ENCODE measurements at regions not wholly inside any gene's neighbourhood (a gene's known extent, or its start where the extent isn't known, plus 50 kb on each side); places are given as distances from the start of the nearest gene placed in this dataset.

DNA sequence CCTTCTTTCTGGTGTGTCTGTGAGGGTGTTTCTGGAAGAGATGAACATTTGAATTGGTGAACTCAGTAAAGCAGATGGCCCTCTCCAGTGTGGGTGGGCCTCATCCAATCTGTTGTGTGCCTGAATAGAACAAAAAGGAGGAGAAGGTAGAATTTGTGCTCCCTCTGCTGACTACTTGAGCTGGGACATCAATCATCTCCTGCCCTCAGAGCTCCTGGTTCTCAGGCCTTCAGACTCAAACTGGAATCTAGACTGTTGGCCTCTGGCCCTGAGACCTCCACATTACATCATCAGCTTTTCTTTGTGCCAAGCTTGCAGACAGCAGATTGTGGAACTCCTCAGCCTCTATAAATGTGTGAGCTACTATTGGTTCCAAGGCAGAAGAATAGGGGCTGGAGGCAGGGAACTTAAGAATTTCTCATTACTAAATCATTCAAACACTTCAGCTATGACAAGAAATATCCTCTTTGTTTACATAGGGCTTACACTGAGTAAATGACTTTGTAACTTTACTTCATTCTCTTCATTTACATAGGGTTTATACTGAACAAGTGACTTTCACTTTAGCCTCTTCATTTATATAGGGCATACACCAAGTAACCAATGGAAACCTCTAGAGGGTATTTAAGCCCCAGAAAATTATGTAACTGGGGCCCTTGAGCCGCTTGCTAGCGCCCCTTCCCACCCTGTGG, 86.9 kb upstream of the NWD2 start:
- no peak overlapping the region for H3K27ac ChIP-seq
- TF ChIP-seq ZFX (IDR thresholded peaks at IDR 0.05; ENCODE audit: borderline replicate concordance) = no peak
- TF ChIP-seq, protein P1, sequence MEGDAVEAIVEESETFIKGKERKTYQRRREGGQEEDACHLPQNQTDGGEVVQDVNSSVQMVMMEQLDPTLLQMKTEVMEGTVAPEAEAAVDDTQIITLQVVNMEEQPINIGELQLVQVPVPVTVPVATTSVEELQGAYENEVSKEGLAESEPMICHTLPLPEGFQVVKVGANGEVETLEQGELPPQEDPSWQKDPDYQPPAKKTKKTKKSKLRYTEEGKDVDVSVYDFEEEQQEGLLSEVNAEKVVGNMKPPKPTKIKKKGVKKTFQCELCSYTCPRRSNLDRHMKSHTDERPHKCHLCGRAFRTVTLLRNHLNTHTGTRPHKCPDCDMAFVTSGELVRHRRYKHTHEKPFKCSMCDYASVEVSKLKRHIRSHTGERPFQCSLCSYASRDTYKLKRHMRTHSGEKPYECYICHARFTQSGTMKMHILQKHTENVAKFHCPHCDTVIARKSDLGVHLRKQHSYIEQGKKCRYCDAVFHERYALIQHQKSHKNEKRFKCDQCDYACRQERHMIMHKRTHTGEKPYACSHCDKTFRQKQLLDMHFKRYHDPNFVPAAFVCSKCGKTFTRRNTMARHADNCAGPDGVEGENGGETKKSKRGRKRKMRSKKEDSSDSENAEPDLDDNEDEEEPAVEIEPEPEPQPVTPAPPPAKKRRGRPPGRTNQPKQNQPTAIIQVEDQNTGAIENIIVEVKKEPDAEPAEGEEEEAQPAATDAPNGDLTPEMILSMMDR (IDR thresholded peaks at IDR 0.05) = no peak

DNA sequence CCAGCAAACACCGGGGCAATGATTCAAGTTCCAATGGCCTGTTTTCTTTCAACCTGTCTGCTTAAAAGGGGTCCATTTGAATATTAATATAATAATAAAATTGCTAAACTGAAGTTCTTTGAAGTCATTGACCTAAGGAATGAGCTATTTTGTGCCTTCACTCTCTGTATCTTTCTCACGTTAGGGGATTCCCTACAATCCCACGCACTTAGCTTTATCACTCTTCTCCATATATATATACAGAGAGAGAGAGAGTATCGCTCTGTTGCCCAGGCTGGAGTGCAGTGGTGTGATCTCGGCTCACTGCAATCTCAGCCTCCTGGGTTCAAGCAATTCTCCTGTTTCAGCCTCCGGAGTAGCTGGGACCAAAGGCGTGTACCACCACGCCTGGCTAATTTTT, 83.9 kb upstream of the NWD2 start:
- H3K27ac ChIP-seq = no peak overlapping the region
- no peak for TF ChIP-seq ZFX (IDR thresholded peaks at IDR 0.05; ENCODE audit: borderline replicate concordance)
- TF ChIP-seq, protein P1 (IDR thresholded peaks at IDR 0.05) = no peak

DNA sequence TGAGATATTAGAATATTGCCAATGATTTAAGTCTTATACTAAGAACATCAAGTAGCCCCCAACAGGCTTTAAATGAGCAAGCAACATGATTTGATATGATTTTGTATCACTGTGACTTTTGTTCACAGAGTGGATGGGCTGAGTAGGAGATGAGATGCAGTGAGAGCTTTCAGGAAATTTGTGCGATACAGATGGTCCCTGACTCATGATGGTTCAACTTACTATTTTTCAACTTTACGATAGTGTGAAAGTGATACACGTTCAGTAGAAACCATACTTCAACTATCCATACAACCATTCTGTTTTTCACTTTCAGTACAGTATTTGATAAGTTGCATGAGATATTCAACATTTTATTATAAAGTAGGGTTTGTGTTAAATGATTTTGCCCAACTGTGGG, 78.7 kb upstream of the NWD2 start:
- TF ChIP-seq ZFX (IDR thresholded peaks at IDR 0.05; ENCODE audit: borderline replicate concordance) = no peak
- TF ChIP-seq, protein P1 (IDR thresholded peaks at IDR 0.05) = no peak
- no peak overlapping the region for H3K27ac ChIP-seq

DNA sequence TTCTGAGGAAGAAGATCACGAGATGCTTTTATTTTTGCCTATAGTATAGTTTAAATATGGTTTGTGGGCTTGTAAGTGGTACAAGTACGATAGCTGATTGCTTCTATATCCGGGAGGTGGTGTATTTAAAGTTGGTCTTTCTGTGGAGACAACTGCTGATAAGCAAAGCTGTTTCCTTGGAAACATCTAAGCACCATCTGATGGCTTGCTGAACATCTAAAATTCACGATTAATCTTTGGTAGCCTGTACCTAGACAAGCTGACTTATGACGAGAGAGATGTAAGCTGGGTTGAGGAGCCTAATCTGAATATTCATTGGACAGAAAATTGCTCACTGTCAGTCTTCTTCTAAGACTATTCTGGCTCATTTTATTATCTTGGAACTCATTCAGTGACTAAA, 74.6 kb upstream of the NWD2 start:
- TF ChIP-seq, protein P1 (IDR thresholded peaks at IDR 0.05) = no peak
- no peak for TF ChIP-seq ZFX (IDR thresholded peaks at IDR 0.05; ENCODE audit: borderline replicate concordance)
- no peak overlapping the region for H3K27ac ChIP-seq

DNA sequence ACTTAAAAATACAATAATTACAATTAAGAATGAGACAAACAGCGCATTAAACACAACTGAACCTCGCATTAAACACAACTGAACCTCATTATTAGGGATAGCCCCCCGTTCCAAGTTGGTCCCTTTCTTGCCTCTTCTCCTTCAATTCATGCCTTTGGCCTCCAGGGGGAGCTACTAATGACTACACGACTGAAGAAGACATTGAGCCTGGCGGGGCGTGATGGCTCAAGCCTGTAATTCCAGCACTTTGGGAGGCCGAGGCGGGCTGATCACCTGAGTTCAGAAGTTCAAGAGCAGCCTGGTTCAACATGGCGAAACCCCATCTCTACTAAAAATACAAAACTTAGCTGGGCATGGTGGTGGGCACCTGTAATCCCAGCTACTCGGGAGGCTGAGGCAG, 56.4 kb upstream of the NWD2 start:
- no peak for TF ChIP-seq ZFX (IDR thresholded peaks at IDR 0.05; ENCODE audit: borderline replicate concordance)
- TF ChIP-seq, protein P1 (IDR thresholded peaks at IDR 0.05) = peak; percentile 74
- no peak overlapping the region for H3K27ac ChIP-seq
